Keratinocyte (primary cell): ENCODE measurements at regions not wholly inside any gene's neighbourhood (a gene's known extent, or its start where the extent isn't known, plus 50 kb on each side); places are given as distances from the start of the nearest gene placed in this dataset.

Experiments
- DNase-seq: peaks from one replicate; pipeline ENCODE4 v3.0.0-alpha.2; 2011; ENCODE audit warnings: low read depth, missing footprints, low spot score
- FAIRE-seq: peaks from 2 replicates; lab custom pipeline; 2011; peaks lifted over from hg19 to GRCh38; lab: Jason Lieb, UNC
- H2AFZ ChIP-seq: 2 replicates; pipeline ENCODE4 v1.6.0; 2012; ENCODE audit warnings: low read length, control low read depth, inconsistent platforms; ENCODE audit not compliant: control insufficient read depth
- H3K27ac ChIP-seq: 2 replicates; pipeline ENCODE4 v1.5.1; 2011; ENCODE audit warnings: low read length; ENCODE audit not compliant: control insufficient read depth, insufficient read depth
- H3K27me3 ChIP-seq: 3 replicates; pipeline ENCODE4 v1.6.0; 2011; ENCODE audit warnings: low read length; ENCODE audit not compliant: control insufficient read depth, insufficient read depth; ENCODE audit errors: extremely low read depth
- H3K36me3 ChIP-seq, 2 experiments: 2 replicates in 1 of 2; 3 replicates in 1 of 2; pipeline ENCODE4 v1.5.1; 2011; ENCODE audit warnings: low read length in 2 of 2, mild to moderate bottlenecking in 1 of 2; ENCODE audit not compliant: control insufficient read depth in 2 of 2, insufficient read depth in 2 of 2; ENCODE audit errors: extremely low read depth in 1 of 2
- H3K4me1 ChIP-seq: 3 replicates; pipeline ENCODE4 v1.5.1; 2011; ENCODE audit warnings: low read length; ENCODE audit not compliant: control insufficient read depth, insufficient read depth; ENCODE audit errors: extremely low read depth
- H3K4me2 ChIP-seq: 3 replicates; pipeline ENCODE4 v1.6.0; 2011; ENCODE audit warnings: low read depth, low read length; ENCODE audit not compliant: control insufficient read depth, insufficient read depth; ENCODE audit errors: extremely low read depth
- H3K4me3 ChIP-seq, 3 experiments: fragments of 200-600 bp in 1 of 3; sonication (generic) in 1 of 3; 2 replicates in 2 of 3; 3 replicates in 1 of 3; pipeline ENCODE4 v1.5.1; 2011 to 2016; ENCODE audit warnings: low read length in 3 of 3, mild to moderate bottlenecking in 3 of 3, control low read depth in 2 of 3, inconsistent platforms in 1 of 3, low read depth in 1 of 3, mixed read lengths in 1 of 3, mixed run types in 1 of 3, moderate library complexity in 1 of 3; ENCODE audit not compliant: control insufficient read depth in 2 of 3, insufficient read depth in 2 of 3; ENCODE audit errors: extremely low read depth in 1 of 3
- H3K79me2 ChIP-seq: 2 replicates; pipeline ENCODE4 v1.6.0; 2012; ENCODE audit warnings: low read length; ENCODE audit not compliant: control insufficient read depth, insufficient read depth
- H3K9ac ChIP-seq: 3 replicates; pipeline ENCODE4 v1.6.0; 2011; ENCODE audit warnings: low read length; ENCODE audit not compliant: control insufficient read depth, insufficient read depth; ENCODE audit errors: extremely low read depth
- H3K9me1 ChIP-seq: 3 replicates; pipeline ENCODE4 v1.6.0; 2011; ENCODE audit warnings: low read length; ENCODE audit not compliant: control insufficient read depth, insufficient read depth; ENCODE audit errors: extremely low read depth
- H3K9me3 ChIP-seq: 2 replicates; pipeline ENCODE4 v1.5.1; 2012; ENCODE audit warnings: low read depth, low read length; ENCODE audit not compliant: control insufficient read depth
- H4K20me1 ChIP-seq: 3 replicates; pipeline ENCODE4 v1.6.0; 2011; ENCODE audit warnings: low read length; ENCODE audit not compliant: control insufficient read depth, insufficient read depth; ENCODE audit errors: extremely low read depth
- CTCF ChIP-seq, 3 experiments: IDR thresholded peaks in 1 of 3; conservative IDR thresholded peaks in 1 of 3; optimal IDR thresholded peaks in 1 of 3; 2 replicates in 2 of 3; 3 replicates in 1 of 3; pipeline versions ENCODE3 to v1.5.1; 2011; ENCODE audit warnings: low read length in 3 of 3, mild to moderate bottlenecking in 3 of 3, moderate library complexity in 2 of 3, control low read depth in 1 of 3, inconsistent platforms in 1 of 3; ENCODE audit not compliant: insufficient read depth in 2 of 3; ENCODE audit errors: extremely low read depth in 1 of 3
- EZH2 ChIP-seq: IDR thresholded peaks from one replicate; pipeline ENCODE4 v1.6.1; 2012; ENCODE audit warnings: inconsistent platforms, mild to moderate bottlenecking, low read length, moderate library complexity
- dilution Hi-C: fragments of 300-500 bp; cut with MboI; formaldehyde crosslinking; loops from one replicate; pipeline ENCODE4 v1.7.0; 2020; ENCODE audit warnings: low sequenced_read_pairs; ENCODE audit not compliant: extremely low pct_ligation_motif_present

GRCh38 chr4:34851411-34851810 lies 1392.9 kb downstream of the ARAP2 start:
- FAIRE-seq, result no peak

GRCh38 chr4:34854451-34854850 lies 1389.9 kb downstream of the ARAP2 start:
- no peaks in the 10 kb centered on the region for H3K9me1 ChIP-seq
- no peak overlapping the region for H3K27ac ChIP-seq
- H3K9me3 ChIP-seq, result no peaks in the 10 kb centered on the region
- H3K9ac ChIP-seq, result no peak overlapping the region
- no peak for DNase-seq
- H3K27me3 ChIP-seq, result no peaks in the 10 kb centered on the region
- H2AFZ ChIP-seq, result no peak overlapping the region
- H4K20me1 ChIP-seq, result no peaks in the 10 kb centered on the region
- dilution Hi-C loops, result no loop called here
- no peak overlapping the region for H3K4me3 ChIP-seq
- H3K4me1 ChIP-seq, result no peaks in the 10 kb centered on the region
- no peaks in the 10 kb centered on the region for H3K79me2 ChIP-seq
- H3K36me3 ChIP-seq, result no peaks in the 10 kb centered on the region
- FAIRE-seq, result no peak
- no peak for TF ChIP-seq EZH2
- TF ChIP-seq CTCF (optimal IDR thresholded peaks at IDR 0.05 in 1 of 3, IDR thresholded peaks at IDR 0.05 in 1 of 3, conservative IDR thresholded peaks at IDR 0.05 in 1 of 3; ENCODE audit: extremely low read depth in 1 of 3, insufficient read depth in 2 of 3, low read length in 3 of 3), result no peak
- H3K4me2 ChIP-seq, result no peak overlapping the region

More at GRCh38 chr4:34851411-34851810, 1392.9 kb downstream of the ARAP2 start:
- dilution Hi-C loops, result no loop called here
- Histone ChIP-seq H3K27ac (no peak overlapping the region), H3K4me1 (no peaks in the 10 kb centered on the region), H3K27me3 (no peaks in the 10 kb centered on the region), H3K4me2 (no peak overlapping the region), H2AFZ (no peak overlapping the region), H3K9ac (no peak overlapping the region), H4K20me1 (no peaks in the 10 kb centered on the region), H3K9me3 (no peaks in the 10 kb centered on the region), H3K4me3 (no peak overlapping the region), H3K9me1 (no peaks in the 10 kb centered on the region), H3K79me2 (no peaks in the 10 kb centered on the region), H3K36me3 (no peaks in the 10 kb centered on the region)
- TF ChIP-seq EZH2 (no peak), CTCF (optimal IDR thresholded peaks at IDR 0.05 in 1 of 3, IDR thresholded peaks at IDR 0.05 in 1 of 3, conservative IDR thresholded peaks at IDR 0.05 in 1 of 3; ENCODE audit: extremely low read depth in 1 of 3, insufficient read depth in 2 of 3, low read length in 3 of 3) (no peak)
- no peak for DNase-seq
